Common myeloid progenitor, CD34-positive (primary cell): ENCODE measurements at regions not wholly inside any gene's neighbourhood (a gene's known extent, or its start where the extent isn't known, plus 50 kb on each side); places are given as distances from the start of the nearest gene placed in this dataset.

Experiments
- CTCF ChIA-PET: fragments of 350-600 bp; sonication (Branson Sonifier 250); formaldehyde crosslinking; loops from one replicate; lab custom pipeline; 2021; ENCODE audit warnings: antibody characterized with exemption; lab: Charles Lee
- POLR2A ChIA-PET: fragments of 350-600 bp; sonication (Branson Sonifier 250); formaldehyde crosslinking; loops from one replicate; lab custom pipeline; 2021; ENCODE audit warnings: antibody characterized with exemption; lab: Charles Lee
- DNase-seq, 3 donors: peaks; one replicate each; pipeline versions ENCODE4 v3.0.0 to v3.0.0-alpha.2; 2013
- H3K27ac ChIP-seq, 2 experiments: 1 replicate in 1 of 2; 2 replicates in 1 of 2; pipeline ENCODE4 v1.7.0; 2013; ENCODE audit warnings: inconsistent platforms in 2 of 2, low read length in 2 of 2, mild to moderate bottlenecking in 2 of 2, low read depth in 1 of 2, moderate library complexity in 1 of 2; ENCODE audit not compliant: severe bottlenecking in 2 of 2, insufficient read depth in 1 of 2, poor library complexity in 1 of 2
- H3K27me3 ChIP-seq, 5 experiments: replicated peaks in 2 of 5; 1 replicate in 3 of 5; 2 replicates in 2 of 5; pipeline versions ENCODE4 v1.6.1 to v1.7.0; 2013; ENCODE audit warnings: low read length in 4 of 5, mild to moderate bottlenecking in 2 of 5, moderate library complexity in 2 of 5, inconsistent platforms in 1 of 5; ENCODE audit not compliant: insufficient read depth in 5 of 5, control insufficient read depth in 4 of 5
- H3K36me3 ChIP-seq, 4 experiments: 1 replicate in 2 of 4; 2 replicates in 2 of 4; pipeline versions ENCODE4 v1.6.1 to v1.7.0; 2013; ENCODE audit warnings: low read length in 3 of 4, control low read depth in 1 of 4, mild to moderate bottlenecking in 1 of 4; ENCODE audit not compliant: control insufficient read depth in 4 of 4, insufficient read depth in 4 of 4
- H3K4me1 ChIP-seq, 4 experiments: 1 replicate in 3 of 4; 2 replicates in 1 of 4; pipeline versions ENCODE4 v1.6.1 to v1.7.1; 2013; ENCODE audit warnings: low read length in 3 of 4, mild to moderate bottlenecking in 3 of 4, control low read depth in 1 of 4, inconsistent platforms in 1 of 4, moderate library complexity in 1 of 4; ENCODE audit not compliant: control insufficient read depth in 4 of 4, insufficient read depth in 4 of 4; ENCODE audit errors: control extremely low read depth in 1 of 4
- H3K4me3 ChIP-seq, 7 experiments: 1 replicate in 4 of 7; 2 replicates in 3 of 7; pipeline versions ENCODE4 v1.5.1 to v1.7.0; 2013; ENCODE audit warnings: mild to moderate bottlenecking in 7 of 7, low read length in 6 of 7, moderate library complexity in 6 of 7, inconsistent platforms in 2 of 7, low read depth in 2 of 7, control low read depth in 1 of 7; ENCODE audit not compliant: insufficient read depth in 4 of 7, control insufficient read depth in 1 of 7; ENCODE audit errors: extremely low read depth in 1 of 7
- H3K9me3 ChIP-seq, 5 experiments: 1 replicate in 4 of 5; 2 replicates in 1 of 5; pipeline versions ENCODE4 v1.6.1 to v1.7.1; 2013; ENCODE audit warnings: low read length in 4 of 5, mild to moderate bottlenecking in 2 of 5, inconsistent platforms in 1 of 5, low read depth in 1 of 5, moderate library complexity in 1 of 5; ENCODE audit not compliant: control insufficient read depth in 4 of 5, insufficient read depth in 2 of 5; ENCODE audit errors: control extremely low read depth in 1 of 5
- WGBS: methylation state at CpG from one replicate; pipeline ENCODE4 v1.1.5; 2013; ENCODE audit not compliant: insufficient coverage; 5-methylcytosine and 5-hydroxymethylcytosine counted together

DNA sequence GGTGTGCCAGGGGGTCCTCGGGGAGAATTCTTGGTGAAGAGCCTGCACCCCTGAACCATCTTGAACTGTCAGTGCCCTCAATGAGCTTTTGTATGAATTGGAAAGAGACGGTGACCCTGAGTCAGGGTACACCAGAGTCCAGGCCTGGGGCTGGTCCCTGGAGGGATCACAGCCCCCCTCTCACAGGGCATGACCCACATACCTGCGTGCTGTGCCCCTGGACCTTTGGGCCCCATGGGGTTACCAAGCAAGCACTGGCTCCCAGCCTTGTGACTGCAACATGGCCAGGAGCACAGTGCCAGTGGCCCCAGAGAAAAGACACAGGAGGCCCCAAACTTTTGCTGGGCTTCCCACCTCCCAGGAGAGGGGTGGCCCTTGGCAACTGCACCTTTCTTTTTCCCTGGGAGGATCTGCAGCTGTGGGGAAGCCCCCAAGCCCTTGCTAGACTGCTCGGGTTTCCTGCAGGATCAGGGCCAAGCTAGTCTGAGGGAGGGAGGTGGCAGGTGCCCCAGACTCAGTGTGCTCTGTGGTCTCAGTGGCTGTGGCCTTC lies 153.5 kb downstream of the ZNF248 start:
- no peaks in the 10 kb centered on the region for H3K36me3 ChIP-seq
- H3K4me3 ChIP-seq: no peak overlapping the region
- no peak for DNase-seq
- ChIA-PET POLR2A (no interaction called here), CTCF (no interaction called here)
- H3K4me1 ChIP-seq: no peaks in the 10 kb centered on the region
- no peaks in the 10 kb centered on the region for H3K27me3 ChIP-seq
- H3K9me3 ChIP-seq: peaks cover 0 to 39% (median 5%) of the 10 kb centered on the region in 5 experiments
- H3K27ac ChIP-seq: no peak overlapping the region
- WGBS: 77% methylated on average over 3 of the region's 4 CpGs

DNA sequence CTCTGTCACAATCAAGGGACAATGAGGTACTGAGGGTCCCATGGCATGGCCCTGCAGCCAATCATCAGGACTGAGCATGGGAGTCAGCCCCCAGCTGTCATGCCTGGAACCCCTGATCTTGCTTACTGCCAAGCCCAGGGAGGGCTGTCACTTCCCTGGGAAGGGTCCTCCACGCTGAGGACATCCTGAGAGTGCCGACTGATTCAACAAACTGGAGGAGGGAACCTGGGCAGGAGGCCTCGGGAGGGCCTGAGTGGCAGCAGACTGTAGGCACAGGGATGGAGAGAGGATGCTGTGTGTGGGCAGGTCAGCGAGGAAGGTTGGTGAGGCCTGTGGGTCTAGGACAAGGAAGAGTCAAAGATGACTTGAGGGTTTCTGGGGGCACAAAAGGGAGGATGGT lies 154.3 kb downstream of the ZNF248 start:
- 75% methylated on average over 4 of the region's 4 CpGs for WGBS
- Histone ChIP-seq H3K27ac (no peak overlapping the region), H3K9me3 (peaks cover 0 to 38% (median 5%) of the 10 kb centered on the region in 5 experiments), H3K4me3 (no peak overlapping the region), H3K27me3 (no peaks in the 10 kb centered on the region), H3K4me1 (no peaks in the 10 kb centered on the region), H3K36me3 (no peaks in the 10 kb centered on the region)
- no peak for DNase-seq
- CTCF ChIA-PET: no interaction called here
- POLR2A ChIA-PET: no interaction called here

DNA sequence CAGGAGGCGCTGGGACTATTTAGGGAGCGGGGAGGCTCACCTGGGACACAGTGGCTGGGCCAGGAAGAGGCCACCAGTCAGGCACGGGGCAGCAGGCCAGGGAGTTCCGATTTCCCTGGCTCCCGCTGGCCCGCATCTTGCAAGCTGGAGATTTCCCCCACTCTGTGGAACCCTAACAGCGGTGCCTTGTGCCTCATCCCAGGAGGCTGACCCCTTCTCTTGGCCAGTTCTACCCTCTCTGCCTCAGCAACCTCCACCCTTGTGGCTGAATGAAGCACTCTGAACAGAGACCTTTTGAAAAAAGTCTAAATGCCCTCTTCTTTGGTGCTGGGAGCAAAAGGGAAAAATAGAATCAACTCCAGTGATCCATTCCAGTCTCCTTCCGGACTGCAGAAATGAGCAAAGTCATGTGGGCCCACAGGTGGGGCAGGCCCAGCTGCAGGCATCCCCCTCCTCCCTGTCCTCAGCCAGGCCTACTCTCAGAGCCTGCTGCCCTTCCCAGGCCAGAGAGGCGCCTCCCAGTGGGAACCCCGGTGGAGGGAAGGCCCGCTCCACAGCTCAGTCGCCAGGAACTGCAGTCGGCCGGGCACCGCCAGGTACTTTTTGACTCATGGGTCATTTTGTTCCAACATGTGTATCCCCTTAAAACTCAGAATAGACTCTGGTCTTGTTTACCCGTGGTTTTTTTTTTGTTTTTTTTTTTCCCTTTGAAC lies 155.5 kb downstream of the ZNF248 start:
- Histone ChIP-seq H3K27ac (no peak overlapping the region), H3K36me3 (no peaks in the 10 kb centered on the region), H3K4me1 (no peaks in the 10 kb centered on the region), H3K9me3 (peaks cover 0 to 35% (median 5%) of the 10 kb centered on the region in 5 experiments), H3K27me3 (no peaks in the 10 kb centered on the region), H3K4me3 (no peak overlapping the region)
- ChIA-PET POLR2A (no interaction called here), CTCF (no interaction called here)
- WGBS: 83% methylated on average over 13 of the region's 16 CpGs
- no peak for DNase-seq

DNA sequence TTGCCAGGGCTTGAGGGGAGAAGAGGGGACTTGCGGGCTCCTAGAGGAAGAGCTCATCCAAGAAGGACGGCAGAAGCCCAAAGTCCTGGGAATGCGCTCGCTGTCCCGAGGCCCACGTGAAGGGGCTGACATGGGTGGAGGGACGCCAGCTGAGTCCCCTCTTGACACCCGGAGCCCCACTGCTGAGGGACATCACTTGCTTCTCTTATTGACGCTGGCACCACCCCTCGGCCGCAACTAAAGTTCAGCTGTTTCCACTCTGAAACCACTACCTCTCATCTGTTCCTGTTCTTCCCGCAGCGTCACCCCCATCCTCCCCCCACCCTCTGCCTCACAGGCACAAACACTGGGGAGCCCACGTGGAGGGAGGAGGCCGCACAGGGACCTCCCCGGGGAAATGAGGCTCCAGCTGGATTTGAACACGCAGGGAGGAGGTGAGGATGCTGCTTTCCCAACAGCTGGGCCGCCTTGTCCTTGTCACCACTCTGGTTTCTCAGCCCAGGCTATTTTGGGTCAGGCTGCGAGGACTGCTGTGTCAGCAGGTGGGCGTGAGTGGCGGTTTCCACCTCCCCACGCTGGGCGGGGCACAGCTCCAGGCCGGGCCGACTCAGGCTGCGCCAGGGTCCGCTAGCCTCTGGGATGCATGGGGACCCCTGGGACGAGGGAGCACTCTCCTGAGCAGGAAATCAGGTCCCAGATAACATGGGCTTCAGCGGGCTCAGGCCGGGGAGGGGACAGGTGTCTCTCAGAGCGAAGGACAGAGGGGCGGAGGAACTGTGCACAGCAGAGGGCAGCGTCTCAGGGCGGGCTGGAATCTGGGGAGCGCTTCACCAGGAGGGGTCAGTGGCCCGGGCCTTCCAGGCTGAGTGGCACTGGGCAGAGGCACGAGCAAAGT lies 156.3 kb downstream of the ZNF248 start:
- H3K9me3 ChIP-seq: peaks cover 0 to 35% (median 3%) of the 10 kb centered on the region in 5 experiments
- no peaks in the 10 kb centered on the region for H3K4me1 ChIP-seq
- H3K36me3 ChIP-seq: no peaks in the 10 kb centered on the region
- H3K27ac ChIP-seq: no peak overlapping the region
- no peaks in the 10 kb centered on the region for H3K27me3 ChIP-seq
- ChIA-PET CTCF (no interaction called here), POLR2A (no interaction called here)
- no peak overlapping the region for H3K4me3 ChIP-seq
- no peak for DNase-seq
- WGBS: 87% methylated on average over 31 of the region's 37 CpGs

DNA sequence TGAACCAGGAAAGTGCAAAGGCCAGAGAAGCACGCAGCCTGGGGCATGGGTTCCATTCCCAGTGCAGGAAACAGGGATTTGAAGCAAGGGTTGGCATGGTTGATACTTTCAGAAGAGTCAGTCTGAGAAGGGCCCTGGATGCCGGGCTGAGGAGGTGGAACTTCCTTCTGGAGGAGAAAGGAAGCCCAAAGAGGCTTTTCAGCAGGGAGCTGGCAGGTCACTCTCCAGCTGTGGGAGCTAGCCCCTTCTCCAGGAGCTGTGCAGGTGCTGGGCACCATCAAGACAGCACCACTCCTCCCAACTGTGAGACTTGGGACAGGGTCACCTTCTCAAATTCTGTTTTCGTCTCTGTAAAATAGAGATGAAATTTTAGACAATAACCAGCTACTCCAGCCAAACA lies 169.8 kb downstream of the ZNF248 start:
- Histone ChIP-seq H3K9me3 (peaks cover 0 to 35% (median 11%) of the 10 kb centered on the region in 5 experiments), H3K4me1 (no peaks in the 10 kb centered on the region), H3K4me3 (no peak overlapping the region), H3K36me3 (no peaks in the 10 kb centered on the region), H3K27me3 (no peaks in the 10 kb centered on the region), H3K27ac (no peak overlapping the region)
- POLR2A ChIA-PET: no interaction called here
- no peak for DNase-seq
- WGBS: 100% methylated on average over 1 of the region's 3 CpGs
- CTCF ChIA-PET: no interaction called here

DNA sequence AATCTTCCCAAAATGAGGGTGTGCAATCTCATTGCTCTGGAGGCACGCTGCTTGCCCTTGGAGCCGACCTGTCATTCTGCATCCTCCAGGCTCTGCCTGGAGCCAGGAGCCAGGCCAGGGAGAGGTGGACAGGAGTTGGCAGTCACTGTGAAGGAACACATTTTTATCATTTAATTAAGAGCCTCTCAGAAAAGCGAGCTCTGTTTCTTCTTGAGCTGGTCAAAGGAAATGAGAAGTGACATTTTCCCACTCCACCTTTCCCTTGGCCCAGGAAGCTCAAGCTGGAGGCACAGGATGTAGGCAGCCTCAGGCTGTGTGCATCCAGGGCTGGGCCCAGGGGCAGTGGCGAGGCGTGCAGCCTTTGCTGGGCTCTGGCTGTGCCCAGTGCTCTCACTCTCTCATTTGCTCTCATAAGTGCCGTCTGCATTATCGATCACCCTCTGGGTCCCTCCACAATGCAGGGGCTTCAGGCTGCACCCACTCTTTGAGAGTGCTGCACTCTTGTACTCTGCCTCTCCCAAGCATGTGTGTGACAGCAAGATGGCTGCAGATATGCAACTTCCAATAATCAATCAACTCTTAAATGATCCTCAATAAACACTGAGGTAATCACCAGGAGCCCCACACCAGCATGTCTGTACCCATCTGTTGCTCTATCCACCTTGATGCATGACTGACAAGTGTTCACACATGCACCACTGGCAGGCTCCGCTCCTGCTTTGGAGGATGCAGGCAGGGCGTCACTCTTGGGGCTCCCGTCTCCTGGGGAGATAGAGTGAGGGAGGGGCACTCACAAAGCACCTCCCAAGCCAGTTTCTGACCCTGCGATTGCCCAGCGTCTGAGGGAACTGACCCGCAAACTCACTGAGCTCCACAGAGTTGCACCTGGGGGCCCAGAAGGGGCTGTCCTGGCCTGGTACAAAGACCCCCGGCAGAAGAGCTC lies 171.4 kb downstream of the ZNF248 start:
- Histone ChIP-seq H3K27me3 (no peaks in the 10 kb centered on the region), H3K36me3 (no peaks in the 10 kb centered on the region), H3K27ac (no peak overlapping the region), H3K9me3 (peaks cover 0 to 42% (median 18%) of the 10 kb centered on the region in 5 experiments), H3K4me1 (no peaks in the 10 kb centered on the region), H3K4me3 (no peak overlapping the region)
- 85% methylated on average over 11 of the region's 14 CpGs for WGBS
- ChIA-PET CTCF (no interaction called here), POLR2A (no interaction called here)
- DNase-seq: no peak
